ENCODE measurements at regions not wholly inside any gene's neighbourhood (a gene's known extent, or its start where the extent isn't known, plus 50 kb on each side); places are given as distances from the start of the nearest gene placed in this dataset.
"Not testable (repeated sequence)": the region's sequence is repeated elsewhere in the genome, so short reads cannot be mapped to it uniquely, and the experiment has no call there.

- no peak for TF ChIP-seq CTCF (IDR thresholded peaks at IDR 0.05; ENCODE audit: low read depth, low read length)
- DNase-seq (ENCODE audit: extremely low read depth, low read depth): no peak
These were observed 58.3 kb upstream of the TMEM170B start for GRCh38 chr6:11479296-11479695.

GRCh38 chr6:11478586-11478985 is 59.0 kb upstream of the TMEM170B start:
- TF ChIP-seq CTCF (IDR thresholded peaks at IDR 0.05; ENCODE audit: low read depth, low read length): no peak
- DNase-seq (ENCODE audit: extremely low read depth, low read depth): no peak

GRCh38 chr6:11475016-11475415 is 62.5 kb upstream of the TMEM170B start:
- no peak for TF ChIP-seq CTCF (IDR thresholded peaks at IDR 0.05; ENCODE audit: low read depth, low read length)
- no peak for DNase-seq (ENCODE audit: extremely low read depth, low read depth)

- TF ChIP-seq CTCF (IDR thresholded peaks at IDR 0.05; ENCODE audit: low read depth, low read length): no peak
- DNase-seq (ENCODE audit: extremely low read depth, low read depth): no peak
These were observed 64.4 kb upstream of the TMEM170B start for GRCh38 chr6:11473008-11473740.

- TF ChIP-seq CTCF (IDR thresholded peaks at IDR 0.05; ENCODE audit: low read depth, low read length): no peak
These were observed 66.3 kb upstream of the TMEM170B start for GRCh38 chr6:11471261-11471660.

GRCh38 chr6:11469684-11470083 is 67.9 kb upstream of the TMEM170B start:
- no peak for DNase-seq (ENCODE audit: extremely low read depth, low read depth)
- no peak for TF ChIP-seq CTCF (IDR thresholded peaks at IDR 0.05; ENCODE audit: low read depth, low read length)

More at GRCh38 chr6:11471261-11471660, 66.3 kb upstream of the TMEM170B start:
- DNase-seq (ENCODE audit: extremely low read depth, low read depth): no peak

GRCh38 chr6:11468271-11468670 is 69.3 kb upstream of the TMEM170B start:
- DNase-seq (ENCODE audit: extremely low read depth, low read depth): not testable (repeated sequence)

- TF ChIP-seq CTCF (IDR thresholded peaks at IDR 0.05; ENCODE audit: low read depth, low read length): no peak
These were observed 70.2 kb upstream of the TMEM170B start for GRCh38 chr6:11467364-11467763.

More at GRCh38 chr6:11467364-11467763, 70.2 kb upstream of the TMEM170B start:
- DNase-seq (ENCODE audit: extremely low read depth, low read depth): no peak

Data from AG09319 (cell line).